ENCODE measurements at regions not wholly inside any gene's neighbourhood (a gene's known extent, or its start where the extent isn't known, plus 50 kb on each side); places are given as distances from the start of the nearest gene placed in this dataset.
"Not testable (repeated sequence)": the region's sequence is repeated elsewhere in the genome, so short reads cannot be mapped to it uniquely, and the experiment has no call there.

GRCh38 chr16:8127070-8127469 lies 463.2 kb downstream of the TMEM114 start:
- Histone ChIP-seq H3K27me3 (no peaks in the 10 kb centered on the region), H3K79me2 (ENCODE audit: low read depth) (no peaks in the 10 kb centered on the region), H3K9ac (no peak overlapping the region), H3K27ac (no peak overlapping the region), H3K4me3 (no peak overlapping the region), H3K4me2 (no peak overlapping the region), H2AFZ (replicated peaks) (no peak overlapping the region), H4K20me1 (ENCODE audit: low read depth) (no peaks in the 10 kb centered on the region), H3F3A (ENCODE audit: low read depth) (no peaks in the 10 kb centered on the region), H3K36me3 (no peaks in the 10 kb centered on the region), H3K4me1 (no peaks in the 10 kb centered on the region), H3K9me3 (ENCODE audit: low read depth) (no peaks in the 10 kb centered on the region)
- H3K9me3 Mint-ChIP-seq: peaks cover 3% of the 10 kb centered on the region
- H3K4me1 Mint-ChIP-seq: peaks cover 11% of the 10 kb centered on the region
- no peak overlapping the region for H3K4me3 Mint-ChIP-seq
- no peak overlapping the region for H3K27ac Mint-ChIP-seq
- DNase-seq (ENCODE audit: low spot score): no peak
- no peaks in the 10 kb centered on the region for H3K36me3 Mint-ChIP-seq
- peaks cover 3% of the 10 kb centered on the region for H3K27me3 Mint-ChIP-seq (ENCODE audit: insufficient read depth, low read depth)
- TF ChIP-seq CTCF (IDR thresholded peaks at IDR 0.05): no peak
- TF ChIP-seq EZH2phosphoT487 (IDR thresholded peaks at IDR 0.05): no peak

GRCh38 chr16:8126313-8126712 lies 464.0 kb downstream of the TMEM114 start:
- H3K4me3 Mint-ChIP-seq: no peak overlapping the region
- no peaks in the 10 kb centered on the region for H3K9me3 ChIP-seq (ENCODE audit: low read depth)
- H3K4me1 Mint-ChIP-seq: peaks cover 11% of the 10 kb centered on the region
- no peak overlapping the region for H2AFZ ChIP-seq (replicated peaks)
- H3K9ac ChIP-seq: no peak overlapping the region
- no peaks in the 10 kb centered on the region for H3K4me1 ChIP-seq
- H4K20me1 ChIP-seq (ENCODE audit: low read depth): no peaks in the 10 kb centered on the region
- peaks cover 3% of the 10 kb centered on the region for H3K27me3 Mint-ChIP-seq (ENCODE audit: insufficient read depth, low read depth)
- DNase-seq (ENCODE audit: low spot score): no peak
- no peak overlapping the region for H3K4me3 ChIP-seq
- no peaks in the 10 kb centered on the region for H3K79me2 ChIP-seq (ENCODE audit: low read depth)
- H3K36me3 Mint-ChIP-seq: no peaks in the 10 kb centered on the region
- no peaks in the 10 kb centered on the region for H3K36me3 ChIP-seq
- H3F3A ChIP-seq (ENCODE audit: low read depth): no peaks in the 10 kb centered on the region
- H3K27ac ChIP-seq: no peak overlapping the region
- H3K4me2 ChIP-seq: no peak overlapping the region
- H3K27ac Mint-ChIP-seq: no peak overlapping the region
- no peaks in the 10 kb centered on the region for H3K27me3 ChIP-seq
- TF ChIP-seq CTCF (IDR thresholded peaks at IDR 0.05): no peak
- no peak for TF ChIP-seq EZH2phosphoT487 (IDR thresholded peaks at IDR 0.05)
- peaks cover 3% of the 10 kb centered on the region for H3K9me3 Mint-ChIP-seq

- Histone ChIP-seq H3K79me2 (ENCODE audit: low read depth) (no peaks in the 10 kb centered on the region), H3F3A (ENCODE audit: low read depth) (peaks cover 8% of the 10 kb centered on the region), H3K4me1 (no peaks in the 10 kb centered on the region), H2AFZ (replicated peaks) (no peak overlapping the region), H3K36me3 (no peaks in the 10 kb centered on the region), H3K4me2 (no peak overlapping the region), H3K4me3 (no peak overlapping the region), H3K27me3 (no peaks in the 10 kb centered on the region), H3K27ac (no peak overlapping the region), H3K9ac (no peak overlapping the region), H3K9me3 (ENCODE audit: low read depth) (no peaks in the 10 kb centered on the region), H4K20me1 (ENCODE audit: low read depth) (no peaks in the 10 kb centered on the region)
- peaks cover 7% of the 10 kb centered on the region for H3K4me1 Mint-ChIP-seq
- peaks cover 3% of the 10 kb centered on the region for H3K27me3 Mint-ChIP-seq (ENCODE audit: insufficient read depth, low read depth)
- peaks cover 7% of the 10 kb centered on the region for H3K9me3 Mint-ChIP-seq
- H3K27ac Mint-ChIP-seq: no peak overlapping the region
- H3K4me3 Mint-ChIP-seq: no peak overlapping the region
- peak; percentile 20 for DNase-seq (ENCODE audit: low spot score)
- TF ChIP-seq EZH2phosphoT487 (IDR thresholded peaks at IDR 0.05) (no peak), CTCF (IDR thresholded peaks at IDR 0.05) (no peak), EZH2 (IDR thresholded peaks at IDR 0.05) (no peak)
- H3K36me3 Mint-ChIP-seq: peaks cover 2% of the 10 kb centered on the region
Observed at GRCh38 chr16:8120001-8120400, 470.3 kb downstream of the TMEM114 start.

- no peak overlapping the region for H3K9ac ChIP-seq
- Mint-ChIP-seq H3K9me3 (peaks cover 19% of the 10 kb centered on the region), H3K4me3 (no peak overlapping the region), H3K4me1 (peaks cover 7% of the 10 kb centered on the region), H3K27ac (peak overlapping the region; percentile 48), H3K27me3 (ENCODE audit: insufficient read depth, low read depth) (peaks cover 3% of the 10 kb centered on the region), H3K36me3 (peaks cover 2% of the 10 kb centered on the region)
- H3K27me3 ChIP-seq: no peaks in the 10 kb centered on the region
- no peaks in the 10 kb centered on the region for H4K20me1 ChIP-seq (ENCODE audit: low read depth)
- H3K9me3 ChIP-seq (ENCODE audit: low read depth): no peaks in the 10 kb centered on the region
- no peak for DNase-seq (ENCODE audit: low spot score)
- no peaks in the 10 kb centered on the region for H3K4me1 ChIP-seq
- TF ChIP-seq EZH2 (IDR thresholded peaks at IDR 0.05): no peak
- TF ChIP-seq EZH2phosphoT487 (IDR thresholded peaks at IDR 0.05): no peak
- no peak for TF ChIP-seq CTCF (IDR thresholded peaks at IDR 0.05)
- no peaks in the 10 kb centered on the region for H3K36me3 ChIP-seq
- H3F3A ChIP-seq (ENCODE audit: low read depth): peaks cover 8% of the 10 kb centered on the region
- no peaks in the 10 kb centered on the region for H3K79me2 ChIP-seq (ENCODE audit: low read depth)
- H3K4me2 ChIP-seq: no peak overlapping the region
- H3K4me3 ChIP-seq: no peak overlapping the region
- H2AFZ ChIP-seq (replicated peaks): no peak overlapping the region
- no peak overlapping the region for H3K27ac ChIP-seq
Observed at GRCh38 chr16:8115814-8116213, 474.5 kb downstream of the TMEM114 start.

- peaks cover 19% of the 10 kb centered on the region for H3K9me3 Mint-ChIP-seq
- H3K27me3 ChIP-seq; H3K79me2 ChIP-seq (ENCODE audit: low read depth); H3K36me3 ChIP-seq; DNase-seq (ENCODE audit: low spot score); H3K4me3 ChIP-seq; H3K36me3 Mint-ChIP-seq; H4K20me1 ChIP-seq (ENCODE audit: low read depth); H3K4me2 ChIP-seq; H3K4me1 ChIP-seq; H2AFZ ChIP-seq (replicated peaks); H3K4me1 Mint-ChIP-seq; H3F3A ChIP-seq (ENCODE audit: low read depth); H3K4me3 Mint-ChIP-seq; H3K9me3 ChIP-seq (ENCODE audit: low read depth); H3K27ac Mint-ChIP-seq; H3K27me3 Mint-ChIP-seq (ENCODE audit: insufficient read depth, low read depth); H3K9ac ChIP-seq; H3K27ac ChIP-seq: not testable (repeated sequence)
Observed at GRCh38 chr16:8114941-8115340, 475.4 kb downstream of the TMEM114 start.

Data from neural progenitor cell (in vitro differentiated cells).